Keratinocyte (primary cell): ENCODE measurements at regions not wholly inside any gene's neighbourhood (a gene's known extent, or its start where the extent isn't known, plus 50 kb on each side); places are given as distances from the start of the nearest gene placed in this dataset.

Source experiments
- EZH2 ChIP-seq: IDR thresholded peaks from one replicate; pipeline ENCODE4 v1.6.1; 2012; ENCODE audit warnings: inconsistent platforms, mild to moderate bottlenecking, low read length, moderate library complexity
- TF ChIP-seq, protein P1 (sequence below), 3 experiments: IDR thresholded peaks in 1 of 3; conservative IDR thresholded peaks in 1 of 3; optimal IDR thresholded peaks in 1 of 3; 2 replicates in 2 of 3; 3 replicates in 1 of 3; pipeline versions ENCODE3 to v1.5.1; 2011; ENCODE audit warnings: low read length in 3 of 3, mild to moderate bottlenecking in 3 of 3, moderate library complexity in 2 of 3, control low read depth in 1 of 3, inconsistent platforms in 1 of 3; ENCODE audit not compliant: insufficient read depth in 2 of 3; ENCODE audit errors: extremely low read depth in 1 of 3

DNA sequence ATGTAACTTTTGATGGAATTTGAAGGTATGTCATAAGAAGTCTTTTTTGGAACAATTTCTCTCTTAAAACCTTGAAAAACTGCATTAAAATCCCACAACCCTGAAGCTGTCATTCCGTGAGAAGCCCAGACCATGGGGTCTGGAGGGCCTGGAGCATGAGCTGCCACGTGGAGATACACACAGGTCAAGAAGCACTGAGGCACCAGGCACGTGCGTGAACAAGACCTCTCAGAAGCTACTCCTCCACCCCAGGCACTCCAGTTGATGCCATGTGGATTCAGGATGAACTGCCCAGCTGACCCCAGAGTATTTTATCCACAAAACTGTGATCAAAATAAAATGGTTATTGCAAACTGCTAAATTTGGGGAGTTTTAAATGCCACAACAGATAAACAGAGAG, 227.5 kb upstream of the BRINP1 start:
- TF ChIP-seq, protein P1, sequence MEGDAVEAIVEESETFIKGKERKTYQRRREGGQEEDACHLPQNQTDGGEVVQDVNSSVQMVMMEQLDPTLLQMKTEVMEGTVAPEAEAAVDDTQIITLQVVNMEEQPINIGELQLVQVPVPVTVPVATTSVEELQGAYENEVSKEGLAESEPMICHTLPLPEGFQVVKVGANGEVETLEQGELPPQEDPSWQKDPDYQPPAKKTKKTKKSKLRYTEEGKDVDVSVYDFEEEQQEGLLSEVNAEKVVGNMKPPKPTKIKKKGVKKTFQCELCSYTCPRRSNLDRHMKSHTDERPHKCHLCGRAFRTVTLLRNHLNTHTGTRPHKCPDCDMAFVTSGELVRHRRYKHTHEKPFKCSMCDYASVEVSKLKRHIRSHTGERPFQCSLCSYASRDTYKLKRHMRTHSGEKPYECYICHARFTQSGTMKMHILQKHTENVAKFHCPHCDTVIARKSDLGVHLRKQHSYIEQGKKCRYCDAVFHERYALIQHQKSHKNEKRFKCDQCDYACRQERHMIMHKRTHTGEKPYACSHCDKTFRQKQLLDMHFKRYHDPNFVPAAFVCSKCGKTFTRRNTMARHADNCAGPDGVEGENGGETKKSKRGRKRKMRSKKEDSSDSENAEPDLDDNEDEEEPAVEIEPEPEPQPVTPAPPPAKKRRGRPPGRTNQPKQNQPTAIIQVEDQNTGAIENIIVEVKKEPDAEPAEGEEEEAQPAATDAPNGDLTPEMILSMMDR (optimal IDR thresholded peaks at IDR 0.05 in 1 of 3, IDR thresholded peaks at IDR 0.05 in 1 of 3, conservative IDR thresholded peaks at IDR 0.05 in 1 of 3; ENCODE audit: extremely low read depth in 1 of 3, insufficient read depth in 2 of 3, low read length in 3 of 3) = no peak
- no peak for TF ChIP-seq EZH2
